HepG2 (cell line): ENCODE measurements at regions not wholly inside any gene's neighbourhood (a gene's known extent, or its start where the extent isn't known, plus 50 kb on each side); places are given as distances from the start of the nearest gene placed in this dataset.

ENCODE experiments used
- RNF2 ChIP-seq: fragments of 450-650 bp; conservative IDR thresholded peaks from 2 replicates; pipeline ENCODE4 v1.6.1; 2016; ENCODE audit warnings: low read depth
- SETDB1 ChIP-seq: sonication (generic); formaldehyde crosslinking; IDR thresholded peaks from 2 replicates; pipeline ENCODE4 v1.5.1; 2020; ENCODE audit warnings: missing genetic modification reagents, mild to moderate bottlenecking, borderline replicate concordance
- ZNF337 ChIP-seq: sonication (generic); formaldehyde crosslinking; IDR thresholded peaks from 2 replicates; pipeline ENCODE4 v1.5.1; 2020; ENCODE audit warnings: missing genetic modification reagents, low read depth, mild to moderate bottlenecking, borderline replicate concordance
- TF ChIP-seq, protein P1 (sequence below): sonication (generic); formaldehyde crosslinking; IDR thresholded peaks from 2 replicates; pipeline ENCODE4 v1.4.0; 2020; ENCODE audit warnings: mild to moderate bottlenecking, low read depth, missing genetic modification reagents
- TF ChIP-seq, protein P2 (sequence below): sonication (generic); formaldehyde crosslinking; IDR thresholded peaks from 2 replicates; pipeline ENCODE4 v1.4.0; 2020; ENCODE audit warnings: missing genetic modification reagents
- TF ChIP-seq, protein P3 (sequence below): sonication (generic); formaldehyde crosslinking; IDR thresholded peaks from 2 replicates; pipeline ENCODE4 v1.8.1; 2023; ENCODE audit warnings: mild to moderate bottlenecking, missing genetic modification reagents
- TF ChIP-seq, protein P4 (sequence below): sonication (generic); formaldehyde crosslinking; IDR thresholded peaks from 2 replicates; pipeline ENCODE4 v1.4.0; 2020; ENCODE audit warnings: missing genetic modification reagents
- TF ChIP-seq, protein P5 (sequence below): IDR thresholded peaks from 2 replicates; pipeline ENCODE4 v1.6.1; 2016

DNA sequence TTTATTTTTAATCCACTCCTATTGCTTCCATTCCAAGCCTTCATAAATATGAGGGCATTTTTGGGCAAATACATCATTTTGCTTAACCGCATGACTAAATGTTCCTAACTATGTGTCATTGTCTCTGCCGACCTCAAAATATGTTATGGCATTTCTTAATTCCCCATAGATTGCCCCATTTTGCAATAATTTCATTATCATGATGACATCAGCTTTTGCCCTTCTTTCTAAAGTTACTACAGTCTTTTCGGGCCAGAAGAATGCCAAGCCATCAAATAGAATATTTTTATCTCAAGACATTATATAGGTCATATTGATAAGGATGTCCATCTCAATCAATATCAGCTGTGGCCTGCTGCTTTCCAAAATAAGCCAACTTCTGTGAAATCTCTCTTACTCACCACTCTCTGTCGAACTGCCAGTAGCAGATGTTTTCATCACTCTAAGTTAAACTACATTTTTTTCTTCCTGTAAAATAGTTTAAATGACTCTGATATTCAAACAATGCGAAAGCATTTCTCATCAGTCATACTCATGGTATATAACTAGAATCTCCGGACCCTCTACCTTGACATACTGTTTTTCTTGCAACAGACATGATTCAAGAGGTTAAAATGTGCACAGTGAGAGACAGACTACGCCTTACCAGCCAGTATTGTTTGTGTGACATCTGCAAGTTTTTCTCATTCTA, 1254.6 kb upstream of the CELF2 start (continued):
- TF ChIP-seq, protein P1, sequence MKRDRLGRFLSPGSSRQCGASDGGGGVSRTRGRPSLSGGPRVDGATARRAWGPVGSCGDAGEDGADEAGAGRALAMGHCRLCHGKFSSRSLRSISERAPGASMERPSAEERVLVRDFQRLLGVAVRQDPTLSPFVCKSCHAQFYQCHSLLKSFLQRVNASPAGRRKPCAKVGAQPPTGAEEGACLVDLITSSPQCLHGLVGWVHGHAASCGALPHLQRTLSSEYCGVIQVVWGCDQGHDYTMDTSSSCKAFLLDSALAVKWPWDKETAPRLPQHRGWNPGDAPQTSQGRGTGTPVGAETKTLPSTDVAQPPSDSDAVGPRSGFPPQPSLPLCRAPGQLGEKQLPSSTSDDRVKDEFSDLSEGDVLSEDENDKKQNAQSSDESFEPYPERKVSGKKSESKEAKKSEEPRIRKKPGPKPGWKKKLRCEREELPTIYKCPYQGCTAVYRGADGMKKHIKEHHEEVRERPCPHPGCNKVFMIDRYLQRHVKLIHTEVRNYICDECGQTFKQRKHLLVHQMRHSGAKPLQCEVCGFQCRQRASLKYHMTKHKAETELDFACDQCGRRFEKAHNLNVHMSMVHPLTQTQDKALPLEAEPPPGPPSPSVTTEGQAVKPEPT (CRISPR knock-in tag), result no peak
- TF ChIP-seq, protein P2, sequence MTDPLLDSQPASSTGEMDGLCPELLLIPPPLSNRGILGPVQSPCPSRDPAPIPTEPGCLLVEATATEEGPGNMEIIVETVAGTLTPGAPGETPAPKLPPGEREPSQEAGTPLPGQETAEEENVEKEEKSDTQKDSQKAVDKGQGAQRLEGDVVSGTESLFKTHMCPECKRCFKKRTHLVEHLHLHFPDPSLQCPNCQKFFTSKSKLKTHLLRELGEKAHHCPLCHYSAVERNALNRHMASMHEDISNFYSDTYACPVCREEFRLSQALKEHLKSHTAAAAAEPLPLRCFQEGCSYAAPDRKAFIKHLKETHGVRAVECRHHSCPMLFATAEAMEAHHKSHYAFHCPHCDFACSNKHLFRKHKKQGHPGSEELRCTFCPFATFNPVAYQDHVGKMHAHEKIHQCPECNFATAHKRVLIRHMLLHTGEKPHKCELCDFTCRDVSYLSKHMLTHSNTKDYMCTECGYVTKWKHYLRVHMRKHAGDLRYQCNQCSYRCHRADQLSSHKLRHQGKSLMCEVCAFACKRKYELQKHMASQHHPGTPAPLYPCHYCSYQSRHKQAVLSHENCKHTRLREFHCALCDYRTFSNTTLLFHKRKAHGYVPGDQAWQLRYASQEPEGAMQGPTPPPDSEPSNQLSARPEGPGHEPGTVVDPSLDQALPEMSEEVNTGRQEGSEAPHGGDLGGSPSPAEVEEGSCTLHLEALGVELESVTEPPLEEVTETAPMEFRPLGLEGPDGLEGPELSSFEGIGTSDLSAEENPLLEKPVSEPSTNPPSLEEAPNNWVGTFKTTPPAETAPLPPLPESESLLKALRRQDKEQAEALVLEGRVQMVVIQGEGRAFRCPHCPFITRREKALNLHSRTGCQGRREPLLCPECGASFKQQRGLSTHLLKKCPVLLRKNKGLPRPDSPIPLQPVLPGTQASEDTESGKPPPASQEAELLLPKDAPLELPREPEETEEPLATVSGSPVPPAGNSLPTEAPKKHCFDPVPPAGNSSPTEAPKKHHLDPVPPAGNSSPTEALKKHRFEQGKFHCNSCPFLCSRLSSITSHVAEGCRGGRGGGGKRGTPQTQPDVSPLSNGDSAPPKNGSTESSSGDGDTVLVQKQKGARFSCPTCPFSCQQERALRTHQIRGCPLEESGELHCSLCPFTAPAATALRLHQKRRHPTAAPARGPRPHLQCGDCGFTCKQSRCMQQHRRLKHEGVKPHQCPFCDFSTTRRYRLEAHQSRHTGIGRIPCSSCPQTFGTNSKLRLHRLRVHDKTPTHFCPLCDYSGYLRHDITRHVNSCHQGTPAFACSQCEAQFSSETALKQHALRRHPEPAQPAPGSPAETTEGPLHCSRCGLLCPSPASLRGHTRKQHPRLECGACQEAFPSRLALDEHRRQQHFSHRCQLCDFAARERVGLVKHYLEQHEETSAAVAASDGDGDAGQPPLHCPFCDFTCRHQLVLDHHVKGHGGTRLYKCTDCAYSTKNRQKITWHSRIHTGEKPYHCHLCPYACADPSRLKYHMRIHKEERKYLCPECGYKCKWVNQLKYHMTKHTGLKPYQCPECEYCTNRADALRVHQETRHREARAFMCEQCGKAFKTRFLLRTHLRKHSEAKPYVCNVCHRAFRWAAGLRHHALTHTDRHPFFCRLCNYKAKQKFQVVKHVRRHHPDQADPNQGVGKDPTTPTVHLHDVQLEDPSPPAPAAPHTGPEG, result no peak
- TF ChIP-seq, protein P3, sequence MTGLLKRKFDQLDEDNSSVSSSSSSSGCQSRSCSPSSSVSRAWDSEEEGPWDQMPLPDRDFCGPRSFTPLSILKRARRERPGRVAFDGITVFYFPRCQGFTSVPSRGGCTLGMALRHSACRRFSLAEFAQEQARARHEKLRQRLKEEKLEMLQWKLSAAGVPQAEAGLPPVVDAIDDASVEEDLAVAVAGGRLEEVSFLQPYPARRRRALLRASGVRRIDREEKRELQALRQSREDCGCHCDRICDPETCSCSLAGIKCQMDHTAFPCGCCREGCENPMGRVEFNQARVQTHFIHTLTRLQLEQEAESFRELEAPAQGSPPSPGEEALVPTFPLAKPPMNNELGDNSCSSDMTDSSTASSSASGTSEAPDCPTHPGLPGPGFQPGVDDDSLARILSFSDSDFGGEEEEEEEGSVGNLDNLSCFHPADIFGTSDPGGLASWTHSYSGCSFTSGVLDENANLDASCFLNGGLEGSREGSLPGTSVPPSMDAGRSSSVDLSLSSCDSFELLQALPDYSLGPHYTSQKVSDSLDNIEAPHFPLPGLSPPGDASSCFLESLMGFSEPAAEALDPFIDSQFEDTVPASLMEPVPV (CRISPR knock-in tag), result no peak
- no peak for TF ChIP-seq SETDB1
- TF ChIP-seq RNF2, result no peak
- TF ChIP-seq, protein P4, sequence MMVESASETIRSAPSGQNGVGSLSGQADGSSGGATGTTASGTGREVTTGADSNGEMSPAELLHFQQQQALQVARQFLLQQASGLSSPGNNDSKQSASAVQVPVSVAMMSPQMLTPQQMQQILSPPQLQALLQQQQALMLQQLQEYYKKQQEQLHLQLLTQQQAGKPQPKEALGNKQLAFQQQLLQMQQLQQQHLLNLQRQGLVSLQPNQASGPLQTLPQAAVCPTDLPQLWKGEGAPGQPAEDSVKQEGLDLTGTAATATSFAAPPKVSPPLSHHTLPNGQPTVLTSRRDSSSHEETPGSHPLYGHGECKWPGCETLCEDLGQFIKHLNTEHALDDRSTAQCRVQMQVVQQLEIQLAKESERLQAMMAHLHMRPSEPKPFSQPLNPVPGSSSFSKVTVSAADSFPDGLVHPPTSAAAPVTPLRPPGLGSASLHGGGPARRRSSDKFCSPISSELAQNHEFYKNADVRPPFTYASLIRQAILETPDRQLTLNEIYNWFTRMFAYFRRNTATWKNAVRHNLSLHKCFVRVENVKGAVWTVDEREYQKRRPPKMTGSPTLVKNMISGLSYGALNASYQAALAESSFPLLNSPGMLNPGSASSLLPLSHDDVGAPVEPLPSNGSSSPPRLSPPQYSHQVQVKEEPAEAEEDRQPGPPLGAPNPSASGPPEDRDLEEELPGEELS (CRISPR knock-in tag), result no peak
- TF ChIP-seq, protein P5, sequence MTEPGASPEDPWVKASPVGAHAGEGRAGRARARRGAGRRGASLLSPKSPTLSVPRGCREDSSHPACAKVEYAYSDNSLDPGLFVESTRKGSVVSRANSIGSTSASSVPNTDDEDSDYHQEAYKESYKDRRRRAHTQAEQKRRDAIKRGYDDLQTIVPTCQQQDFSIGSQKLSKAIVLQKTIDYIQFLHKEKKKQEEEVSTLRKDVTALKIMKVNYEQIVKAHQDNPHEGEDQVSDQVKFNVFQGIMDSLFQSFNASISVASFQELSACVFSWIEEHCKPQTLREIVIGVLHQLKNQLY, result no peak
- TF ChIP-seq ZNF337 (CRISPR knock-in tag), result no peak
